Astrocyte of the spinal cord (primary cell): ENCODE measurements at regions not wholly inside any gene's neighbourhood (a gene's known extent, or its start where the extent isn't known, plus 50 kb on each side); places are given as distances from the start of the nearest gene placed in this dataset.

Source experiments
- DNase-seq: peaks from one replicate; pipeline ENCODE4 v3.0.0; 2011; ENCODE audit warnings: low read depth, low spot score
- H3K4me3 ChIP-seq: 2 replicates; pipeline ENCODE4 v1.5.1; 2011; ENCODE audit warnings: low read depth, mild to moderate bottlenecking, low read length, moderate library complexity
- CTCF ChIP-seq: IDR thresholded peaks from 2 replicates; pipeline ENCODE4 v1.5.1; 2012; ENCODE audit warnings: low read depth, mild to moderate bottlenecking, low read length, inconsistent platforms
- in situ Hi-C: cut with HindIII; loops from 2 replicates; pipeline ENCODE4 v1.10.0; 2017; ENCODE audit warnings: low sequenced_read_pairs

DNA sequence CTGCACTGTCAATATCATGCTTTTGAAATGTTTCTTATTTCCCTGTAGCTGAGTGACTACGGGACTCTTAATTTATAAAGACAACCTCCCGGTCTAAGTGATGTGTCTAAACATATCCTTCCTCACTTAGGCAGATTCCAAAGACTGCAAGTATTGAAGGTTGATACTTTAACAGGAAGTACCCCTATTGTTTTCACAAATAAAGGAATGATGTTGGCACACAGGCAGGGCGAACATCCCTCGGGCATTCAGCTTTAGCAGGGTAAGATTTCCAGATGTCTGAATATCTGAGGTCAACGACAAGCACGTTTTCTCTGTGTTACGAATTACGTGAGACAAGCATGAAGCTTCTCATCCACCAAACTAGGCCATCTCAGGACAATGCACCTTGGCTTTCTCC lies 638.0 kb upstream of the FRG1 start:
- no peak for DNase-seq
- TF ChIP-seq CTCF: no peak
- in situ Hi-C loops: no loop called here
- no peak overlapping the region for H3K4me3 ChIP-seq

DNA sequence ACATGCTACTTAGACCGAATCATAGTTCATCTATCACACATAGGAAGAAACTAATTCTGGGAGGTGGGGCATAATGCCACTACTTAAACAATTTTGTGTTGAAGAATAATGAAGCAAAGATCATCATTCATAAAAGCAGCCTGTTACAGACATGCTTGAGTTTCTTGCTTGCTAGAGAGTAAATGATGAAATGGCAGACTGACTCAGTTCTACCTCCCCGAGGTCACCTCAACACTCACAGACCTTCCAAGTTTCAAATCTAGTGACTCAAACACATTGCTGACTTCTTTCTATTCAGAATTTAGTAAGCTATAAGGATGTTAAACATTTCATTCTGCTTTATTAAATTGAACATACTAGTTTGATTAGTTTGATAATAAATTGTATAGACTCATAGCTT lies 636.5 kb upstream of the FRG1 start:
- DNase-seq: no peak
- H3K4me3 ChIP-seq: no peak overlapping the region
- no peak for TF ChIP-seq CTCF
- in situ Hi-C loops: no loop called here

GRCh38 chr4:189304809-189305208 lies 635.9 kb upstream of the FRG1 start:
- in situ Hi-C loops: no loop called here
- H3K4me3 ChIP-seq: no peak overlapping the region
- no peak for TF ChIP-seq CTCF
- DNase-seq: no peak

GRCh38 chr4:189305500-189305899 lies 635.2 kb upstream of the FRG1 start:
- DNase-seq: no peak
- in situ Hi-C loops: no loop called here
- no peak overlapping the region for H3K4me3 ChIP-seq
- TF ChIP-seq CTCF: no peak

DNA sequence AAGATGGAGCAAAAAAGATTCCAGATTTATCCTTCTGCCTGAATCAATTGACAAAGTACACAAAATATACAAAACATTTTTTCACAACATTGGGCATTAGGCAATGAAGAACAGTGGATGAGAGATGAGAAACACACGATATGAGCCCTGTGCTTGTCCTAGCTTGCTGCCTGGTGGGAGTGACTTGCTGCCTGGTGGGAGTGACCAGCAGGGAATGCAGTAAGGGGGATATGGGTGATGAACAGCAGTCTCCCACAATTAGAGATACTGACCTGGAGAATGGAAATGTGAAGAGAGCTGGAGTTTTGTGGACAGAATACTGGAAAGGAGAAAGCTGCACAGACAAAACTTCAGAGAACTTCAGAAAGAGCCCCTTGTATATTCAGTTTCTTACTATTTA lies 629.4 kb upstream of the FRG1 start:
- H3K4me3 ChIP-seq: no peak overlapping the region
- DNase-seq: no peak
- TF ChIP-seq CTCF: no peak
- in situ Hi-C loops: no loop called here

- no peak for DNase-seq
- TF ChIP-seq CTCF: no peak
- in situ Hi-C loops: no loop called here
- H3K4me3 ChIP-seq: no peak overlapping the region
Measured at GRCh38 chr4:189313064-189313463, 627.6 kb upstream of the FRG1 start.
